ENCODE measurements at regions not wholly inside any gene's neighbourhood (a gene's known extent, or its start where the extent isn't known, plus 50 kb on each side); places are given as distances from the start of the nearest gene placed in this dataset.

DNA sequence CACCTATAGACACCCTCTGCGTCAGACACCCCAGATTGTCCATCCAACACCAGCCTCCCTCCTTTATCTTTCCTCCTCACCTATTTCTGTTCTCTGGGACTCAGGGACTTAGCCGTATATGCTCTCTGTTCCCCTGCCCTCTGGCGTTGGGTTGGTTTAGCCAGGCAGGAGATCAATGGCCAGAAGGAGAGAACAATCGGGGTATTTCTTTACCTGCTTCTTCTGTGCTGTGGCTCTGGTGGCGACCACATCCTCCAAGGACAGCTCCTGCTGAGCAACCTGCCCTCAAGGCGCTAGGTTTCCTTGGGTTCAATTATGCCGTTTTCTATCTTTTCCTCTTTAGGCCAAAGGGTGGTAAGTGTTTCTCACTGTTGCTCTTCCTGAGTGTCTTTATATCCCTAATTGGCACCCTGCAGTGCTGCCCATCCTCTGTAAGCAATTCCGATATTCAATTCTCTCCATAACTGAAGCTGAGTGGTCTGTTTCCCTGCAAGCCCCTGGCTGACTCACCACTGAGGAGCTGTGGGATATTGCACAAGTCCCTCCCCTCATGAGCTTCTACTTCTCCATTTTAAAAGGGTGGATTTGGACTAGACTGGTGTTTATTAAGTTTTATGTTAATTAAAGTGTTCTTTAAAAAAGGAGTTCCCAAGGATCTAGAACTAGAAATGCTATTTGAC lies 63.7 kb upstream of the TMTC4 start:
- TF ChIP-seq MAZ (IDR thresholded peaks at IDR 0.05; ENCODE audit: borderline replicate concordance, low read depth, low read length) (no peak), MAZ (CRISPR knock-in tag; IDR thresholded peaks at IDR 0.05; ENCODE audit: low read depth) (no peak), ZSCAN30 (CRISPR knock-in tag; IDR thresholded peaks at IDR 0.05) (no peak), MAFF (IDR thresholded peaks at IDR 0.05; ENCODE audit: low read depth, low read length) (no peak), ZNF768 (CRISPR knock-in tag; IDR thresholded peaks at IDR 0.05) (no peak), POLR2AphosphoS5 (IDR thresholded peaks at IDR 0.05; ENCODE audit: low read depth, low read length) (no peak), BRCA1 (CRISPR knock-in tag; IDR thresholded peaks at IDR 0.05) (no peak), MXI1 (IDR thresholded peaks at IDR 0.05; ENCODE audit: borderline replicate concordance, low read depth, low read length) (no peak), SETDB1 (CRISPR knock-in tag; IDR thresholded peaks at IDR 0.05; ENCODE audit: borderline replicate concordance) (no peak), MTF1 (CRISPR knock-in tag; IDR thresholded peaks at IDR 0.05) (no peak)
- TF ChIP-seq, protein P1, sequence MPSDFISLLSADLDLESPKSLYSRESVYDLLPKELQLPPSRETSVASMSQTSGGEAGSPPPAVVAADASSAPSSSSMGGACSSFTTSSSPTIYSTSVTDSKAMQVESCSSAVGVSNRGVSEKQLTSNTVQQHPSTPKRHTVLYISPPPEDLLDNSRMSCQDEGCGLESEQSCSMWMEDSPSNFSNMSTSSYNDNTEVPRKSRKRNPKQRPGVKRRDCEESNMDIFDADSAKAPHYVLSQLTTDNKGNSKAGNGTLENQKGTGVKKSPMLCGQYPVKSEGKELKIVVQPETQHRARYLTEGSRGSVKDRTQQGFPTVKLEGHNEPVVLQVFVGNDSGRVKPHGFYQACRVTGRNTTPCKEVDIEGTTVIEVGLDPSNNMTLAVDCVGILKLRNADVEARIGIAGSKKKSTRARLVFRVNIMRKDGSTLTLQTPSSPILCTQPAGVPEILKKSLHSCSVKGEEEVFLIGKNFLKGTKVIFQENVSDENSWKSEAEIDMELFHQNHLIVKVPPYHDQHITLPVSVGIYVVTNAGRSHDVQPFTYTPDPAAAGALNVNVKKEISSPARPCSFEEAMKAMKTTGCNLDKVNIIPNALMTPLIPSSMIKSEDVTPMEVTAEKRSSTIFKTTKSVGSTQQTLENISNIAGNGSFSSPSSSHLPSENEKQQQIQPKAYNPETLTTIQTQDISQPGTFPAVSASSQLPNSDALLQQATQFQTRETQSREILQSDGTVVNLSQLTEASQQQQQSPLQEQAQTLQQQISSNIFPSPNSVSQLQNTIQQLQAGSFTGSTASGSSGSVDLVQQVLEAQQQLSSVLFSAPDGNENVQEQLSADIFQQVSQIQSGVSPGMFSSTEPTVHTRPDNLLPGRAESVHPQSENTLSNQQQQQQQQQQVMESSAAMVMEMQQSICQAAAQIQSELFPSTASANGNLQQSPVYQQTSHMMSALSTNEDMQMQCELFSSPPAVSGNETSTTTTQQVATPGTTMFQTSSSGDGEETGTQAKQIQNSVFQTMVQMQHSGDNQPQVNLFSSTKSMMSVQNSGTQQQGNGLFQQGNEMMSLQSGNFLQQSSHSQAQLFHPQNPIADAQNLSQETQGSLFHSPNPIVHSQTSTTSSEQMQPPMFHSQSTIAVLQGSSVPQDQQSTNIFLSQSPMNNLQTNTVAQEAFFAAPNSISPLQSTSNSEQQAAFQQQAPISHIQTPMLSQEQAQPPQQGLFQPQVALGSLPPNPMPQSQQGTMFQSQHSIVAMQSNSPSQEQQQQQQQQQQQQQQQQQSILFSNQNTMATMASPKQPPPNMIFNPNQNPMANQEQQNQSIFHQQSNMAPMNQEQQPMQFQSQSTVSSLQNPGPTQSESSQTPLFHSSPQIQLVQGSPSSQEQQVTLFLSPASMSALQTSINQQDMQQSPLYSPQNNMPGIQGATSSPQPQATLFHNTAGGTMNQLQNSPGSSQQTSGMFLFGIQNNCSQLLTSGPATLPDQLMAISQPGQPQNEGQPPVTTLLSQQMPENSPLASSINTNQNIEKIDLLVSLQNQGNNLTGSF (CRISPR knock-in tag; IDR thresholded peaks at IDR 0.05), result no peak
- TF ChIP-seq, protein P2, sequence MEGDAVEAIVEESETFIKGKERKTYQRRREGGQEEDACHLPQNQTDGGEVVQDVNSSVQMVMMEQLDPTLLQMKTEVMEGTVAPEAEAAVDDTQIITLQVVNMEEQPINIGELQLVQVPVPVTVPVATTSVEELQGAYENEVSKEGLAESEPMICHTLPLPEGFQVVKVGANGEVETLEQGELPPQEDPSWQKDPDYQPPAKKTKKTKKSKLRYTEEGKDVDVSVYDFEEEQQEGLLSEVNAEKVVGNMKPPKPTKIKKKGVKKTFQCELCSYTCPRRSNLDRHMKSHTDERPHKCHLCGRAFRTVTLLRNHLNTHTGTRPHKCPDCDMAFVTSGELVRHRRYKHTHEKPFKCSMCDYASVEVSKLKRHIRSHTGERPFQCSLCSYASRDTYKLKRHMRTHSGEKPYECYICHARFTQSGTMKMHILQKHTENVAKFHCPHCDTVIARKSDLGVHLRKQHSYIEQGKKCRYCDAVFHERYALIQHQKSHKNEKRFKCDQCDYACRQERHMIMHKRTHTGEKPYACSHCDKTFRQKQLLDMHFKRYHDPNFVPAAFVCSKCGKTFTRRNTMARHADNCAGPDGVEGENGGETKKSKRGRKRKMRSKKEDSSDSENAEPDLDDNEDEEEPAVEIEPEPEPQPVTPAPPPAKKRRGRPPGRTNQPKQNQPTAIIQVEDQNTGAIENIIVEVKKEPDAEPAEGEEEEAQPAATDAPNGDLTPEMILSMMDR (CRISPR knock-in tag; IDR thresholded peaks at IDR 0.05), result no peak
- TF ChIP-seq, protein P3, sequence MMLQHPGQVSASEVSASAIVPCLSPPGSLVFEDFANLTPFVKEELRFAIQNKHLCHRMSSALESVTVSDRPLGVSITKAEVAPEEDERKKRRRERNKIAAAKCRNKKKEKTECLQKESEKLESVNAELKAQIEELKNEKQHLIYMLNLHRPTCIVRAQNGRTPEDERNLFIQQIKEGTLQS (CRISPR knock-in tag; IDR thresholded peaks at IDR 0.05), result no peak
- TF ChIP-seq, protein P4, sequence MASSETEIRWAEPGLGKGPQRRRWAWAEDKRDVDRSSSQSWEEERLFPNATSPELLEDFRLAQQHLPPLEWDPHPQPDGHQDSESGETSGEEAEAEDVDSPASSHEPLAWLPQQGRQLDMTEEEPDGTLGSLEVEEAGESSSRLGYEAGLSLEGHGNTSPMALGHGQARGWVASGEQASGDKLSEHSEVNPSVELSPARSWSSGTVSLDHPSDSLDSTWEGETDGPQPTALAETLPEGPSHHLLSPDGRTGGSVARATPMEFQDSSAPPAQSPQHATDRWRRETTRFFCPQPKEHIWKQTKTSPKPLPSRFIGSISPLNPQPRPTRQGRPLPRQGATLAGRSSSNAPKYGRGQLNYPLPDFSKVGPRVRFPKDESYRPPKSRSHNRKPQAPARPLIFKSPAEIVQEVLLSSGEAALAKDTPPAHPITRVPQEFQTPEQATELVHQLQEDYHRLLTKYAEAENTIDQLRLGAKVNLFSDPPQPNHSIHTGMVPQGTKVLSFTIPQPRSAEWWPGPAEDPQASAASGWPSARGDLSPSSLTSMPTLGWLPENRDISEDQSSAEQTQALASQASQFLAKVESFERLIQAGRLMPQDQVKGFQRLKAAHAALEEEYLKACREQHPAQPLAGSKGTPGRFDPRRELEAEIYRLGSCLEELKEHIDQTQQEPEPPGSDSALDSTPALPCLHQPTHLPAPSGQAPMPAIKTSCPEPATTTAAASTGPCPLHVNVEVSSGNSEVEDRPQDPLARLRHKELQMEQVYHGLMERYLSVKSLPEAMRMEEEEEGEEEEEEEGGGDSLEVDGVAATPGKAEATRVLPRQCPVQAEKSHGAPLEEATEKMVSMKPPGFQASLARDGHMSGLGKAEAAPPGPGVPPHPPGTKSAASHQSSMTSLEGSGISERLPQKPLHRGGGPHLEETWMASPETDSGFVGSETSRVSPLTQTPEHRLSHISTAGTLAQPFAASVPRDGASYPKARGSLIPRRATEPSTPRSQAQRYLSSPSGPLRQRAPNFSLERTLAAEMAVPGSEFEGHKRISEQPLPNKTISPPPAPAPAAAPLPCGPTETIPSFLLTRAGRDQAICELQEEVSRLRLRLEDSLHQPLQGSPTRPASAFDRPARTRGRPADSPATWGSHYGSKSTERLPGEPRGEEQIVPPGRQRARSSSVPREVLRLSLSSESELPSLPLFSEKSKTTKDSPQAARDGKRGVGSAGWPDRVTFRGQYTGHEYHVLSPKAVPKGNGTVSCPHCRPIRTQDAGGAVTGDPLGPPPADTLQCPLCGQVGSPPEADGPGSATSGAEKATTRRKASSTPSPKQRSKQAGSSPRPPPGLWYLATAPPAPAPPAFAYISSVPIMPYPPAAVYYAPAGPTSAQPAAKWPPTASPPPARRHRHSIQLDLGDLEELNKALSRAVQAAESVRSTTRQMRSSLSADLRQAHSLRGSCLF (CRISPR knock-in tag; IDR thresholded peaks at IDR 0.05; ENCODE audit: borderline replicate concordance), result no peak
- TF ChIP-seq, protein P5, sequence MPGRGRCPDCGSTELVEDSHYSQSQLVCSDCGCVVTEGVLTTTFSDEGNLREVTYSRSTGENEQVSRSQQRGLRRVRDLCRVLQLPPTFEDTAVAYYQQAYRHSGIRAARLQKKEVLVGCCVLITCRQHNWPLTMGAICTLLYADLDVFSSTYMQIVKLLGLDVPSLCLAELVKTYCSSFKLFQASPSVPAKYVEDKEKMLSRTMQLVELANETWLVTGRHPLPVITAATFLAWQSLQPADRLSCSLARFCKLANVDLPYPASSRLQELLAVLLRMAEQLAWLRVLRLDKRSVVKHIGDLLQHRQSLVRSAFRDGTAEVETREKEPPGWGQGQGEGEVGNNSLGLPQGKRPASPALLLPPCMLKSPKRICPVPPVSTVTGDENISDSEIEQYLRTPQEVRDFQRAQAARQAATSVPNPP (CRISPR knock-in tag; IDR thresholded peaks at IDR 0.05), result no peak
